Heart left ventricle (tissue), 13 donors: ENCODE measurements at regions not wholly inside any gene's neighbourhood (a gene's known extent, or its start where the extent isn't known, plus 50 kb on each side); places are given as distances from the start of the nearest gene placed in this dataset.

Source experiments
- POLR2A ChIP-seq, 2 donors: fragments of 450-650 bp; IDR thresholded peaks; one replicate each; pipeline ENCODE4 v1.6.1; 2017; ENCODE audit warnings: antibody characterized with exemption in 2 of 2, mild to moderate bottlenecking in 2 of 2, moderate library complexity in 2 of 2
- TF ChIP-seq, protein P1 (sequence below), 12 donors: fragments of 200-600 bp; sonication (generic) in 4 of 12; IDR thresholded peaks; one replicate each; pipeline versions ENCODE4 v1.5.0 to v1.8.0; 2018 to 2022; ENCODE audit warnings: antibody characterized with exemption in 12 of 12, mild to moderate bottlenecking in 5 of 12
- donor health status: ischemic (EF 13 %, LVEDD 7.1; RV severe dilation, severe dysfunction).
- donor health status: DM: no; HTN: yes; CAD: no.
- donor health status: DM: no; HTN: no; CAD: no.
- donor health status: ischemic (EF 25% LVEDD 6.9; RV normal size, moderate dysfunction).
- donor health status: ischemic (EF 25% LVEDD 5.7; RV mildly dilated, moderate dysfunction).
- donor health status: ischemic (EF 35%, LVEDD 5.7; RV mildly dilated, moderate dysfunction).
- donor health status: nonischemic (EF 11% LVEDD 7.7; RV severe dilation, severe dysfunction).
- donor health status: DM: yes; HTN: yes; CAD: no.
- donor health status: PGD.
- donor health status: ischemic (EF 29% LVEDD 5.4; RV normal size, mild dysfunction).
- donor health status: nonischemic (EF 23%, LVEDD 6.1; RV moderate dilation, normal function).

DNA sequence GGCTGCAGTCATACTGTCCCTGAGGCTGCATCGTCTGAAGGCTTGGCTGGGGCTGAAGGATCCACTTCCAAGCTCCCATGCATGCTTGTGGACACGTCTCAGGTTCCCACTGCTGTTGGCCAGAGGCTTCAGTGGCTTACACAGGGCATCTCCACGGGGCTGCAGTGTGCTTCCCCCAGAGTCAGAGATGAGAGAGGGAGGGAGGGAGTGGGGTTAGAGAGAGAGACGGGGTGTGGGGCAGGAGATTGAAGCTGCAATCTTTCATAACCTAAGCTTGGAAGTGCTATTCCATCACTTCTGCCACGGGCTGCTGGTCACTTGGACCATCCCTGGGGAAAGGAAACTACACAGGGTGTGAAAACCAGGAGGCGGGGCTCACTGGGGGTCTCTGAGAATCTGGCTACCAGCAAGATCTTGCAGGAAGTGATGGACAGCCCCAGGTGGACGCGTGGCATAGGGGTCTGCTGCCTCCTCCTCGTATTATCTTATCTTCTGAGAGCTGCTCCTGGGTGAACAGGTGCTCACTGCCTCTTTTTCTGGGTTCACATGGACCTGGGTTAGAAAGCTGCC lies 63.0 kb upstream of the MYEOV start:
- no peak for TF ChIP-seq POLR2A (IDR thresholded peaks at IDR 0.05)
- TF ChIP-seq, protein P1, sequence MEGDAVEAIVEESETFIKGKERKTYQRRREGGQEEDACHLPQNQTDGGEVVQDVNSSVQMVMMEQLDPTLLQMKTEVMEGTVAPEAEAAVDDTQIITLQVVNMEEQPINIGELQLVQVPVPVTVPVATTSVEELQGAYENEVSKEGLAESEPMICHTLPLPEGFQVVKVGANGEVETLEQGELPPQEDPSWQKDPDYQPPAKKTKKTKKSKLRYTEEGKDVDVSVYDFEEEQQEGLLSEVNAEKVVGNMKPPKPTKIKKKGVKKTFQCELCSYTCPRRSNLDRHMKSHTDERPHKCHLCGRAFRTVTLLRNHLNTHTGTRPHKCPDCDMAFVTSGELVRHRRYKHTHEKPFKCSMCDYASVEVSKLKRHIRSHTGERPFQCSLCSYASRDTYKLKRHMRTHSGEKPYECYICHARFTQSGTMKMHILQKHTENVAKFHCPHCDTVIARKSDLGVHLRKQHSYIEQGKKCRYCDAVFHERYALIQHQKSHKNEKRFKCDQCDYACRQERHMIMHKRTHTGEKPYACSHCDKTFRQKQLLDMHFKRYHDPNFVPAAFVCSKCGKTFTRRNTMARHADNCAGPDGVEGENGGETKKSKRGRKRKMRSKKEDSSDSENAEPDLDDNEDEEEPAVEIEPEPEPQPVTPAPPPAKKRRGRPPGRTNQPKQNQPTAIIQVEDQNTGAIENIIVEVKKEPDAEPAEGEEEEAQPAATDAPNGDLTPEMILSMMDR (IDR thresholded peaks at IDR 0.05), result no peak
